Fibroblast of mammary gland (primary cell): ENCODE measurements at regions not wholly inside any gene's neighbourhood (a gene's known extent, or its start where the extent isn't known, plus 50 kb on each side); places are given as distances from the start of the nearest gene placed in this dataset.

Source experiments
- DNase-seq: peaks from one replicate; pipeline ENCODE4 v3.0.0-alpha.2; 2010; ENCODE audit warnings: low read depth
- H3K4me3 ChIP-seq: 2 replicates; pipeline ENCODE4 v1.5.1; 2011; ENCODE audit warnings: low read depth, mild to moderate bottlenecking, low read length, moderate library complexity; ENCODE audit not compliant: control insufficient read depth
- TF ChIP-seq, protein P1 (sequence below): conservative IDR thresholded peaks from 2 replicates; pipeline ENCODE4 v1.5.1; 2011; ENCODE audit warnings: low read depth, low read length, inconsistent platforms; ENCODE audit not compliant: control insufficient read depth, insufficient read depth

DNA sequence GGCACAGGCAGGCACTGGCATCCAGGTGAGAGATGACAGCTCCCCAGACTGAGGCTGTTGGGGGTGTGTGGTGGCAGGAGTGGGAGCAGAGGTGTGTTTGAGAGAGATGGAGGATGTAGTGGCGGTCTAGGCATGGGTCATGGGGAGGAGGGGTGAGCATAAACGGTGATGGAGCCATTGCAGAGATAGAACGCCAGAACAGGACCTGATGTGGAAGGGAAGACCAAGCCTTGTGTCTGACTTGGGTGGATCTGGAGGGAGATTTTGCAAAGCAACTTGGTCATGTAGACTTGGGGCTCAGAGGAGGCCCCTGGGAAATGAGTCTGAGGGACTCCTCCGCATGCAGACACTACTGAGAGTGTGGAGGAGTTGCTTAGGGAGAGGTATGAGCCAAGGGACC, 50.0 kb upstream of the CLDN5 start:
- no peak overlapping the region for H3K4me3 ChIP-seq
- no peak for DNase-seq
- TF ChIP-seq, protein P1, sequence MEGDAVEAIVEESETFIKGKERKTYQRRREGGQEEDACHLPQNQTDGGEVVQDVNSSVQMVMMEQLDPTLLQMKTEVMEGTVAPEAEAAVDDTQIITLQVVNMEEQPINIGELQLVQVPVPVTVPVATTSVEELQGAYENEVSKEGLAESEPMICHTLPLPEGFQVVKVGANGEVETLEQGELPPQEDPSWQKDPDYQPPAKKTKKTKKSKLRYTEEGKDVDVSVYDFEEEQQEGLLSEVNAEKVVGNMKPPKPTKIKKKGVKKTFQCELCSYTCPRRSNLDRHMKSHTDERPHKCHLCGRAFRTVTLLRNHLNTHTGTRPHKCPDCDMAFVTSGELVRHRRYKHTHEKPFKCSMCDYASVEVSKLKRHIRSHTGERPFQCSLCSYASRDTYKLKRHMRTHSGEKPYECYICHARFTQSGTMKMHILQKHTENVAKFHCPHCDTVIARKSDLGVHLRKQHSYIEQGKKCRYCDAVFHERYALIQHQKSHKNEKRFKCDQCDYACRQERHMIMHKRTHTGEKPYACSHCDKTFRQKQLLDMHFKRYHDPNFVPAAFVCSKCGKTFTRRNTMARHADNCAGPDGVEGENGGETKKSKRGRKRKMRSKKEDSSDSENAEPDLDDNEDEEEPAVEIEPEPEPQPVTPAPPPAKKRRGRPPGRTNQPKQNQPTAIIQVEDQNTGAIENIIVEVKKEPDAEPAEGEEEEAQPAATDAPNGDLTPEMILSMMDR, result no peak

DNA sequence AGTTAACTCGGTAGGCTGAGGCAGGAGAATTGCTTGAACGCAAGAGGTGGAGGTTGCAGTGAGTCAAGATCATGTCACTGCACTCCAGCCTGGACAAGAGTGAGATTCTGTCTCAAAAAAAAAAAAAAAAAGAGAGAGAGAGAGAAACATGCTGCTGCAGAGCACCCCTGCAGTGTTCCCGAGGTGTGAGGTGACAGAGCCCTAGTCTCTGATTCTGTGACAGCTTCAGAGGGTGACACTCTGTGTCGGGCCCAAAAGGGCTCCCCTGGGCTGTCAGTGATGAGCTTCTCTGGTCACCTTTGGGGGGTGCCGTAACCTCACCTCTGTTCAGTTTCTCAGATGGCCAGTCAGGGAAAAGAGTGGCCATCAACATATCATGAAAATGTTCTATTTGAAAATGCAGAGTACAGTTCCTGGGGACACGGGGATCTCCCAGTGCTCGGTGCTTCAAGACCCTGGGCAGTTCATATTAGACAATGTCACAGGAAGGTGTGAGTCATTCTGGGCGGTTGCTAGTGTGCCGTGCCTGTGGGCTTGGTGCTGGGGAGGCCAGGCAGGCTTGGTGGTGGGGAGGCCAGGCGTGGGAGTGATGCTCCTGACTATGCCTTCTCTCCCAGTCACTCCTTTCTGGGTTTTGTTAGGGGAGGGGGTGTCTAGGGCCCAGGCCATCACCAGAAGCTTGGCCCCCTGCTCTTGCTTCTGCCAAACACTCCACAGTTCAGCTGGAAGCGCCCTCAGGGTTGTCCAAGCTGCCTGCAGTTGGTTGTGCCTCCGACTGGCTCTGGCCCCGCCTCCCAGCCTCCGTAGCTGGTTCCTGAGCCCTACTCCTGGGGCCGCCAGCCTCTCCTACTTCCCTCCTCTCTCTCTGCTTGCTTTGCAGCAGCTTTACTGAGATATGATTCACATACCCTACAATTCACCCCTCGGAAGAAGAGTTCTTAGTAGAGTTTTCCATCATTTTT, 52.5 kb upstream of the CLDN5 start:
- peak; percentile 69 for DNase-seq
- TF ChIP-seq, protein P1, result no peak
- no peak overlapping the region for H3K4me3 ChIP-seq

DNA sequence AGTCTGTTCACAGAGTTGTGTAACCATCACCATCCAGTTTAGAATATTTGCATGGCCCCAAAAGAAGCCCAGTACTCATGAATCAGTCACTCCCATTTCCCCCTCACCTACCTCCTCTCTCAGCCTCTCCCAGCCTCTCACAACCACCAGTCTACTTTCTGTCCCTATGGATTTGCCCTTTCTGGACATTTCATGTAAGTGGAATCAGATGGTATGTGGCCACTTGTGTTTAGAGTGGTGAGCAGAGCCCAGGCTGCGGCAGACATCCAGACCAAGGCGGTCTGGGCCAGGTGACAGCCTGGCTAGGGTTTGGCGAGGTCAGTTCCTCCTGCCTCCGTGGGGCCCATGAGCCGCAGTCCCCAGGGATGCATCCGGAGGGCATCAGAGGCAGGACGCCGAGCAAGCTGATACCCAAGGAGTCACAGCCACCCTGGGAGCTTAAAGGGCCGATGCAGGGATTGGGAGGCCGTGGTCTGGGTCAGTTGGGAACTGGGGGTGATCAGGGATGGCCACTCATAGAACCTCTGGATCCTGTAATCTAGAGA, 53.3 kb upstream of the CLDN5 start:
- TF ChIP-seq, protein P1, result no peak
- no peak overlapping the region for H3K4me3 ChIP-seq
- no peak for DNase-seq

DNA sequence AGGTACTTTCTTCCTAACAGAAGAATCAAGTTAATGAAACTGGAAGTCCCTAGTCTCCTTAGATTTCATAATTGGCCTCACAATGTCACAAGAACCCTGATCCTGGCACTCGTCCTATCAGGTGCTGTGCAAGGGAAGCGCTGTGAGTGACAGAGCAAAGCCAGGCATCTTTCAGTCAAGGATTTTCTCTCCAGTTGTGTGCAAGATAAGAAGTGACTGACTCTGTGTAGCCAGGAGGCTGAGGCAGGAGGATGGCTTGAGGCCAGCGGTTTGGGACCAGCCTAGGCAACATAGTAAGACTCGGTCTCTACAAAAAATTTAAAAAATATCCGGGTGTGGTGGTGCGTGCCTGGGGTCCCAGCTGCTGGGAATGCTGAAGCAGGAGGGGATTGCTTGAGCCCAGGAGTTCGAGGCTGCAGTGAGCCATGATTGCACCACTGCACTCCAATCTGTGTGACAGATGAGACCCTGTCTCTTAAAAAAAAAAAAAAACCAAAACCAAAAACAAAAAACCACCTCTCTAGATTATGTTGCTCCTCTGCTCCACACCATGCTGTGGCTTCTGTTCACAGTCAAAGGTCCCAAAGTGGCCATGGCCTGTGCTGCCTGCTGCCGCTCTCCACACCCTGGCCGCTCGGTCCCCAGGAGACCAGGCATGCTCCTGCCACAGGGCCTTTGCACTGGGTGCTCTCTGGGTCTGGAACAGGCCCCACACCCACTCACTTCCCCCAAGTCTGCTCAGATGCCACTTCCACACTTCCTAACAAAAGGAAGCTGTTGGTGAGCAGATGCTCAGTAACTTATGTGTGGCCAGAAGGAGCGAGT, 54.2 kb upstream of the CLDN5 start:
- no peak for DNase-seq
- H3K4me3 ChIP-seq, result no peak overlapping the region
- TF ChIP-seq, protein P1, result no peak

DNA sequence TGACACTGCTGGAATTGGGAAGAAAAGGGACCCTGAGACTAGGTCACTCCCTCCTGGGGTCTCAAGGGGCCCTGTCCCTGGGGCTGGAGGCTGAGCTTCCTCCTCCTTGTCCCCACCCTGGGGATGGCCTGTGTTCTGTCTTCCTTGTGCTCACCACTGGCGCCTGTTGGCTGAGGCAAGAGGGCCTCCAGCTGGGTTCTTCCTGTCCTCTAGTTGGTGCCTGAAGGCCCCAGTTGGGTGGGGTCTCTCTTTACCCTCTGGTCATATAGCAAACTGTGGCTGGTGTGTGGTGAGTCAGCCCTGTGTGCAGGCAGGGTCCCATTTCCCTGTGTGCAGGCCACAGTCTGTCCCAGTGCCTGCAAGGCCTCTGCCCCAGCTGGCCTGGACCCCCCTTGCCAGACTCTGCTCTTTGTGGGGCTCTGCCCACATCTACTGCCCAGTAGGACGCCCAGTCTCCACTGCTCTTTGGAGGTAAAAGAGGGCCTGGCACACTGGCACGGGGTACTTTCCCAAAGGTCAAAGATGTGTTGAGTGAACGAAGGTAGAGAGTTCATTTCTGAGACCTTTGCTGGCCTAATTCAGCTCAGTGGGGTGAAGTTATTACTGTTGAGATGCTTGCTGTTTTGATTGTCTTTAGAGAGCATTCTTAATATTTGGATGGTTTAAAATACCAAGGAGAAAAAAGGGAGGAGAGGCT, 55.1 kb upstream of the CLDN5 start:
- TF ChIP-seq, protein P1, result no peak
- no peak for DNase-seq
- H3K4me3 ChIP-seq, result no peak overlapping the region

DNA sequence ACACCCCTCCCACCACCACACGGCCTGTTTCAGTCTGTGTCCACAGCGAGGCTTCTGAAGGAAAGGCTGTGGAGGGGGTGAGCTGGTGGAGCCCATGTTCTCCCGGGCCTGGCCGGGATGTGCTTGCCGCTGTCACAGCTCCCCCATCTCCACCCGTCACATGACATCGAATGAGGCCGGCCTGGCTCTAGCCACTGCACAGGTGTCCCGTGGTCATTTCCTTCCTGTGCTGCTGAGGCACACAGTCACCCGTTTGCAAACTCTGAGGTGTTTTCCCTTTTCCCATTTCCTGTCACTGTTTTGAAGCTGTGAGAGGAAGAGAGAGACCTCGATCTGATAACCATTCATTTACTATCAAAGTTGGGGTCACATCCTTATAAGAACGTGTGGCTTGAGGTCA, 55.7 kb upstream of the CLDN5 start:
- no peak overlapping the region for H3K4me3 ChIP-seq
- no peak for DNase-seq
- TF ChIP-seq, protein P1, result no peak
